ENCODE measurements at regions not wholly inside any gene's neighbourhood (a gene's known extent, or its start where the extent isn't known, plus 50 kb on each side); places are given as distances from the start of the nearest gene placed in this dataset.

DNA sequence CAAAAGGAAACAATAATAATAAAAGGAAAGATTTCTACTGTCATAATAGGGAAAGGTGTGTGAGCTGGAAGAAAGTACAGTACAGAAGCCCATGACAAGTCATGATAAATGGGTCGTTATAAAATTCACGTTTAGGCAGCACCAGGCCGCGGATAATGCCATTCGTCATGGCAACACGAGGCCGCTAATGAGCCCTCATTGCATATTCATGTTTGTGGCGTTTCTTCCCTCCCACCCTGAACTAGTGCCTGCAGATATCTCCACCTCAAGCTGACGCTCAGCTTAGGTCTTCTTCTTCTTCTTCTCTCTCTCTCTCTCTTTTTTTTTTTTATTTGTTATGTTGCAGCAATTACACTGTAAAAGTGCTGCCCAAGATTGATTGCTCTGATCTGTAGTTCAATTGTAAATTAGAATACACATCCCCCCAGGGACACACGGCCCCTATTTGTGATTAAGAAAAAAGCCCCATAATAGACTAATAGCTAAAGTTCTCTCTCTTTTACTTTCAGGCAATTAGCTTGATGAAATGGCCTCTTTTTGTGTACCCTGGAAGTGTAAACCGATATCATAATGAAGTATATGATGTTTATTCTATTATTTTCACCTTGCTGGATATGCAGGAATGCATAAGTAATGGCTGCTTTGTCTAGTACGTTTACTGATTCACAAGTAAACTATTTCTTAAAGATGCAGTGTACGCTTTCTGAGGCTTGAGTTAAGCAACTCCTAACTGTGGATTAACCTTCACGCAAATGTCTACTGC is 61.9 kb upstream of the NR2F2 start:
- TF ChIP-seq, protein P1, sequence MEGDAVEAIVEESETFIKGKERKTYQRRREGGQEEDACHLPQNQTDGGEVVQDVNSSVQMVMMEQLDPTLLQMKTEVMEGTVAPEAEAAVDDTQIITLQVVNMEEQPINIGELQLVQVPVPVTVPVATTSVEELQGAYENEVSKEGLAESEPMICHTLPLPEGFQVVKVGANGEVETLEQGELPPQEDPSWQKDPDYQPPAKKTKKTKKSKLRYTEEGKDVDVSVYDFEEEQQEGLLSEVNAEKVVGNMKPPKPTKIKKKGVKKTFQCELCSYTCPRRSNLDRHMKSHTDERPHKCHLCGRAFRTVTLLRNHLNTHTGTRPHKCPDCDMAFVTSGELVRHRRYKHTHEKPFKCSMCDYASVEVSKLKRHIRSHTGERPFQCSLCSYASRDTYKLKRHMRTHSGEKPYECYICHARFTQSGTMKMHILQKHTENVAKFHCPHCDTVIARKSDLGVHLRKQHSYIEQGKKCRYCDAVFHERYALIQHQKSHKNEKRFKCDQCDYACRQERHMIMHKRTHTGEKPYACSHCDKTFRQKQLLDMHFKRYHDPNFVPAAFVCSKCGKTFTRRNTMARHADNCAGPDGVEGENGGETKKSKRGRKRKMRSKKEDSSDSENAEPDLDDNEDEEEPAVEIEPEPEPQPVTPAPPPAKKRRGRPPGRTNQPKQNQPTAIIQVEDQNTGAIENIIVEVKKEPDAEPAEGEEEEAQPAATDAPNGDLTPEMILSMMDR (IDR thresholded peaks at IDR 0.05), result no peak
- TF ChIP-seq EP300 (IDR thresholded peaks at IDR 0.05), result no peak
- no peak for TF ChIP-seq POLR2AphosphoS5 (IDR thresholded peaks at IDR 0.05)
- no peak for TF ChIP-seq POLR2A (IDR thresholded peaks at IDR 0.05)
